HG03460 (cell line): ENCODE measurements at regions not wholly inside any gene's neighbourhood (a gene's known extent, or its start where the extent isn't known, plus 50 kb on each side); places are given as distances from the start of the nearest gene placed in this dataset.
"Not testable (repeated sequence)": the region's sequence is repeated elsewhere in the genome, so short reads cannot be mapped to it uniquely, and the experiment has no call there.

Source experiments
- ATAC-seq: cut with Tn5 transposase; IDR thresholded peaks from one replicate; pipeline ENCODE4 v1.9.1; 2021; ENCODE audit not compliant: unreplicated experiment

- ATAC-seq = no peak
These were observed 412.9 kb upstream of the GRM7 start for GRCh38 chr3:6448011-6448410.

GRCh38 chr3:6449099-6449498 is 411.8 kb upstream of the GRM7 start:
- no peak for ATAC-seq

- no peak for ATAC-seq
These were observed 407.9 kb upstream of the GRM7 start for GRCh38 chr3:6452974-6453373.

GRCh38 chr3:6455031-6455430 is 405.9 kb upstream of the GRM7 start:
- no peak for ATAC-seq

- ATAC-seq = no peak
These were observed 393.7 kb upstream of the GRM7 start for GRCh38 chr3:6467186-6467585.

- no peak for ATAC-seq
These were observed 392.3 kb upstream of the GRM7 start for GRCh38 chr3:6468589-6468988.

GRCh38 chr3:6471744-6472143 is 389.2 kb upstream of the GRM7 start:
- ATAC-seq = no peak

- ATAC-seq = not testable (repeated sequence)
These were observed 370.2 kb upstream of the GRM7 start for GRCh38 chr3:6490487-6491327.

GRCh38 chr3:6491768-6492167 is 369.1 kb upstream of the GRM7 start:
- no peak for ATAC-seq

- no peak for ATAC-seq
These were observed 368.6 kb upstream of the GRM7 start for GRCh38 chr3:6492306-6492705.

GRCh38 chr3:6498944-6499343 is 362.0 kb upstream of the GRM7 start:
- ATAC-seq = not testable (repeated sequence)

- no peak for ATAC-seq
These were observed 356.6 kb upstream of the GRM7 start for GRCh38 chr3:6504347-6504746.

- no peak for ATAC-seq
These were observed 356.1 kb upstream of the GRM7 start for GRCh38 chr3:6504834-6505233.

GRCh38 chr3:6508410-6508759 is 352.5 kb upstream of the GRM7 start:
- no peak for ATAC-seq

- no peak for ATAC-seq
These were observed 351.3 kb upstream of the GRM7 start for GRCh38 chr3:6509576-6509975.

- no peak for ATAC-seq
These were observed 350.2 kb upstream of the GRM7 start for GRCh38 chr3:6510713-6511112.

GRCh38 chr3:6512172-6512800 is 348.6 kb upstream of the GRM7 start:
- no peak for ATAC-seq

GRCh38 chr3:6516143-6516542 is 344.8 kb upstream of the GRM7 start:
- no peak for ATAC-seq

- ATAC-seq = no peak
These were observed 344.2 kb upstream of the GRM7 start for GRCh38 chr3:6516694-6517093.

GRCh38 chr3:6518709-6519345 is 342.1 kb upstream of the GRM7 start:
- no peak for ATAC-seq

- ATAC-seq = no peak
These were observed 339.4 kb upstream of the GRM7 start for GRCh38 chr3:6521369-6522113.

- ATAC-seq = no peak
These were observed 338.7 kb upstream of the GRM7 start for GRCh38 chr3:6522191-6522590.
